Nucleus accumbens (tissue), 56 donors: ENCODE measurements at regions not wholly inside any gene's neighbourhood (a gene's known extent, or its start where the extent isn't known, plus 50 kb on each side); places are given as distances from the start of the nearest gene placed in this dataset.
"Not testable (repeated sequence)": the region's sequence is repeated elsewhere in the genome, so short reads cannot be mapped to it uniquely, and the experiment has no call there.

Experiments used
- DNase-seq, 56 donors: peaks; one replicate each; lab custom pipeline; 2025; lab: John Stamatoyannopoulos, UW

GRCh38 chr1:187991944-187992343, 1163.2 kb downstream of the PLA2G4A start:
- no peak for DNase-seq

- DNase-seq = no peak
Observed at GRCh38 chr1:187996780-187997179, 1168.0 kb downstream of the PLA2G4A start.

- no peak for DNase-seq
Observed at GRCh38 chr1:187999973-188000372, 1171.2 kb downstream of the PLA2G4A start.

GRCh38 chr1:188003687-188004086, 1174.9 kb downstream of the PLA2G4A start:
- DNase-seq = not testable (repeated sequence)

- DNase-seq = no peak
Observed at GRCh38 chr1:188004849-188005248, 1176.1 kb downstream of the PLA2G4A start.

- no peak for DNase-seq
Observed at GRCh38 chr1:188006354-188006753, 1177.6 kb downstream of the PLA2G4A start.

- not testable (repeated sequence) for DNase-seq
Observed at GRCh38 chr1:188013222-188013849, 1184.6 kb downstream of the PLA2G4A start.

- no peak for DNase-seq
Observed at GRCh38 chr1:188017921-188018320, 1189.2 kb downstream of the PLA2G4A start.

GRCh38 chr1:188022661-188023060, 1193.9 kb downstream of the PLA2G4A start:
- no peak for DNase-seq

- DNase-seq = no peak
Observed at GRCh38 chr1:188023206-188023605, 1194.5 kb downstream of the PLA2G4A start.

GRCh38 chr1:188027613-188028012, 1198.9 kb downstream of the PLA2G4A start:
- no peak for DNase-seq

- DNase-seq = not testable (repeated sequence)
Observed at GRCh38 chr1:188037572-188037971, 1208.8 kb downstream of the PLA2G4A start.

- no peak for DNase-seq
Observed at GRCh38 chr1:188043536-188044245, 1214.9 kb downstream of the PLA2G4A start.

GRCh38 chr1:188050250-188050649, 1221.5 kb downstream of the PLA2G4A start:
- DNase-seq = no peak

- DNase-seq = no peak
Observed at GRCh38 chr1:188056011-188056410, 1227.3 kb downstream of the PLA2G4A start.

GRCh38 chr1:188058801-188059200, 1230.1 kb downstream of the PLA2G4A start:
- no peak for DNase-seq

- no peak for DNase-seq
Observed at GRCh38 chr1:188061881-188062280, 1233.1 kb downstream of the PLA2G4A start.

- no peak for DNase-seq
Observed at GRCh38 chr1:188062456-188062855, 1233.7 kb downstream of the PLA2G4A start.

- DNase-seq = no peak
Observed at GRCh38 chr1:188065917-188066316, 1237.2 kb downstream of the PLA2G4A start.

GRCh38 chr1:188070848-188071247, 1242.1 kb downstream of the PLA2G4A start:
- no peak for DNase-seq

- no peak for DNase-seq
Observed at GRCh38 chr1:188089015-188089414, 1260.3 kb downstream of the PLA2G4A start.

GRCh38 chr1:188089461-188089860, 1260.7 kb downstream of the PLA2G4A start:
- no peak for DNase-seq
